Fibroblast of lung (primary cell): ENCODE measurements at regions not wholly inside any gene's neighbourhood (a gene's known extent, or its start where the extent isn't known, plus 50 kb on each side); places are given as distances from the start of the nearest gene placed in this dataset.

Experiments used
- DNase-seq, 2 donors: peaks; one replicate each; pipeline versions ENCODE4 v3.0.0 to v3.0.0-alpha.2; 2010; ENCODE audit warnings: low read depth in 2 of 2
- H2AFZ ChIP-seq: 2 replicates; pipeline ENCODE4 v1.5.1; 2012; ENCODE audit warnings: low read length, control low read depth, inconsistent platforms
- H3K27ac ChIP-seq: 2 replicates; pipeline ENCODE4 v1.5.1; 2011; ENCODE audit warnings: low read length, control low read depth; ENCODE audit not compliant: insufficient read depth
- H3K27me3 ChIP-seq: 2 replicates; pipeline ENCODE4 v1.5.1; 2011; ENCODE audit warnings: mild to moderate bottlenecking, low read length; ENCODE audit not compliant: control insufficient read depth, insufficient read depth
- H3K36me3 ChIP-seq: 2 replicates; pipeline ENCODE4 v1.5.1; 2011; ENCODE audit warnings: low read length; ENCODE audit not compliant: control insufficient read depth, insufficient read depth
- H3K4me1 ChIP-seq: 2 replicates; pipeline ENCODE4 v1.5.1; 2011; ENCODE audit warnings: low read length; ENCODE audit not compliant: control insufficient read depth, insufficient read depth; ENCODE audit errors: extremely low read depth
- H3K4me2 ChIP-seq: 2 replicates; pipeline ENCODE4 v1.5.1; 2011; ENCODE audit warnings: low read length, control low read depth; ENCODE audit not compliant: insufficient read depth; ENCODE audit errors: extremely low read depth
- H3K4me3 ChIP-seq, 4 experiments: fragments of 200-600 bp in 1 of 4; sonication (generic) in 1 of 4; replicated peaks in 1 of 4; 2 replicates each; pipeline ENCODE4 v1.5.1; 2011 to 2016; ENCODE audit warnings: low read length in 4 of 4, low read depth in 3 of 4, mild to moderate bottlenecking in 3 of 4, control low read depth in 2 of 4, inconsistent platforms in 1 of 4, mixed read lengths in 1 of 4; ENCODE audit not compliant: insufficient read depth in 1 of 4; ENCODE audit errors: control extremely low read depth in 1 of 4
- H3K79me2 ChIP-seq: 2 replicates; pipeline ENCODE4 v1.5.1; 2012; ENCODE audit warnings: mild to moderate bottlenecking, low read length, inconsistent platforms; ENCODE audit not compliant: control insufficient read depth, insufficient read depth
- H3K9ac ChIP-seq: 2 replicates; pipeline ENCODE4 v1.5.1; 2011; ENCODE audit warnings: mild to moderate bottlenecking, low read length, control low read depth; ENCODE audit not compliant: insufficient read depth
- H3K9me3 ChIP-seq: 2 replicates; pipeline ENCODE4 v1.5.1; 2012; ENCODE audit warnings: low read depth, low read length; ENCODE audit not compliant: control insufficient read depth, insufficient read depth
- H4K20me1 ChIP-seq: 2 replicates; pipeline ENCODE4 v1.5.1; 2011; ENCODE audit warnings: low read length; ENCODE audit not compliant: control insufficient read depth, insufficient read depth; ENCODE audit errors: extremely low read depth
- CTCF ChIP-seq, 2 donors: IDR thresholded peaks in 1 of 2; conservative IDR thresholded peaks in 1 of 2; 1 replicate in 1 of 2; 2 replicates in 1 of 2; pipeline ENCODE4 v1.5.1; 2011 to 2012; ENCODE audit warnings: low read length in 2 of 2, control low read depth in 1 of 2, inconsistent platforms in 1 of 2, low read depth in 1 of 2, mild to moderate bottlenecking in 1 of 2
- EZH2 ChIP-seq: IDR thresholded peaks from 2 replicates; pipeline ENCODE4 v1.5.1; 2012; ENCODE audit warnings: low read length, control low read depth, mild to moderate bottlenecking; ENCODE audit errors: missing control alignments

- H3K27me3 ChIP-seq: no peaks in the 10 kb centered on the region
- H3K9me3 ChIP-seq: no peaks in the 10 kb centered on the region
- H3K36me3 ChIP-seq: no peaks in the 10 kb centered on the region
- H2AFZ ChIP-seq: no peak overlapping the region
- no peak overlapping the region for H3K27ac ChIP-seq
- no peak for DNase-seq
- no peak overlapping the region for H3K4me2 ChIP-seq
- no peaks in the 10 kb centered on the region for H3K79me2 ChIP-seq
- H4K20me1 ChIP-seq: no peaks in the 10 kb centered on the region
- H3K9ac ChIP-seq: no peak overlapping the region
- no peak overlapping the region for H3K4me3 ChIP-seq
- no peaks in the 10 kb centered on the region for H3K4me1 ChIP-seq
- TF ChIP-seq CTCF (conservative IDR thresholded peaks at IDR 0.05 in 1 of 2, IDR thresholded peaks at IDR 0.05 in 1 of 2; ENCODE audit: low read depth in 1 of 2, low read length in 2 of 2) (no peak), EZH2 (no peak)
These were observed 131.9 kb upstream of the PTPRD start for GRCh38 chr9:10744669-10745068.

- H3K4me1 ChIP-seq: no peaks in the 10 kb centered on the region
- H3K27me3 ChIP-seq: no peaks in the 10 kb centered on the region
- no peaks in the 10 kb centered on the region for H3K9me3 ChIP-seq
- TF ChIP-seq CTCF (conservative IDR thresholded peaks at IDR 0.05 in 1 of 2, IDR thresholded peaks at IDR 0.05 in 1 of 2; ENCODE audit: low read depth in 1 of 2, low read length in 2 of 2): no peak
- no peak for TF ChIP-seq EZH2
- H3K4me3 ChIP-seq: no peak overlapping the region
- no peak overlapping the region for H3K9ac ChIP-seq
- no peaks in the 10 kb centered on the region for H3K79me2 ChIP-seq
- H4K20me1 ChIP-seq: no peaks in the 10 kb centered on the region
- H2AFZ ChIP-seq: no peak overlapping the region
- H3K4me2 ChIP-seq: no peak overlapping the region
- no peak overlapping the region for H3K27ac ChIP-seq
- no peak for DNase-seq
- no peaks in the 10 kb centered on the region for H3K36me3 ChIP-seq
These were observed 140.7 kb upstream of the PTPRD start for GRCh38 chr9:10753474-10753873.

GRCh38 chr9:10764481-10764880 is 151.7 kb upstream of the PTPRD start:
- no peak for DNase-seq
- no peaks in the 10 kb centered on the region for H3K79me2 ChIP-seq
- no peaks in the 10 kb centered on the region for H3K36me3 ChIP-seq
- H3K27ac ChIP-seq: no peak overlapping the region
- H3K4me1 ChIP-seq: no peaks in the 10 kb centered on the region
- H2AFZ ChIP-seq: no peak overlapping the region
- TF ChIP-seq CTCF (conservative IDR thresholded peaks at IDR 0.05 in 1 of 2, IDR thresholded peaks at IDR 0.05 in 1 of 2; ENCODE audit: low read depth in 1 of 2, low read length in 2 of 2): no peak
- TF ChIP-seq EZH2: no peak
- no peaks in the 10 kb centered on the region for H3K9me3 ChIP-seq
- no peak overlapping the region for H3K9ac ChIP-seq
- no peak overlapping the region for H3K4me2 ChIP-seq
- no peaks in the 10 kb centered on the region for H3K27me3 ChIP-seq
- H4K20me1 ChIP-seq: no peaks in the 10 kb centered on the region
- no peak overlapping the region for H3K4me3 ChIP-seq
